ENCODE measurements at regions not wholly inside any gene's neighbourhood (a gene's known extent, or its start where the extent isn't known, plus 50 kb on each side); places are given as distances from the start of the nearest gene placed in this dataset.

DNA sequence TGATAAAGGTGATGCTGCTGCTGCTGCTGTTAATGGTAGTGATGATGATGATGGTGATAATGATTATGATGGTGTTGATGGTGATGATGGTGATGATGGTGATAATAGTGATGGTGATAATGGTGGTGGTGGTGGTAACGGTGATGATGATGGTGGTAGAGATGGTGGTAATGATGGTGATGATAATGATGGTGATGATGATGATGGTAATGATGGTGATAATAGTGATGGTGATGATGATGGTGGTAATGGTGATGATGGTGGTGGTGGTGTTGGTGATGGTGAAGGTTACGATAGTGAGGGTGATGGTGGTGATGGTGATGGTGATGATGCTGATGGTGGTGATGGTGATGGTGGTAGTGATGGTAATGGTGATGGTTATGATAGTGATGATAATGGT is 132.3 kb downstream of the TFAP2C start:
- TF ChIP-seq POLR2A (IDR thresholded peaks at IDR 0.05) (no peak), POLR2AphosphoS5 (IDR thresholded peaks at IDR 0.05; ENCODE audit: insufficient read depth in 1 of 2, low read depth in 1 of 2) (no peak)
- TF ChIP-seq, protein P1, sequence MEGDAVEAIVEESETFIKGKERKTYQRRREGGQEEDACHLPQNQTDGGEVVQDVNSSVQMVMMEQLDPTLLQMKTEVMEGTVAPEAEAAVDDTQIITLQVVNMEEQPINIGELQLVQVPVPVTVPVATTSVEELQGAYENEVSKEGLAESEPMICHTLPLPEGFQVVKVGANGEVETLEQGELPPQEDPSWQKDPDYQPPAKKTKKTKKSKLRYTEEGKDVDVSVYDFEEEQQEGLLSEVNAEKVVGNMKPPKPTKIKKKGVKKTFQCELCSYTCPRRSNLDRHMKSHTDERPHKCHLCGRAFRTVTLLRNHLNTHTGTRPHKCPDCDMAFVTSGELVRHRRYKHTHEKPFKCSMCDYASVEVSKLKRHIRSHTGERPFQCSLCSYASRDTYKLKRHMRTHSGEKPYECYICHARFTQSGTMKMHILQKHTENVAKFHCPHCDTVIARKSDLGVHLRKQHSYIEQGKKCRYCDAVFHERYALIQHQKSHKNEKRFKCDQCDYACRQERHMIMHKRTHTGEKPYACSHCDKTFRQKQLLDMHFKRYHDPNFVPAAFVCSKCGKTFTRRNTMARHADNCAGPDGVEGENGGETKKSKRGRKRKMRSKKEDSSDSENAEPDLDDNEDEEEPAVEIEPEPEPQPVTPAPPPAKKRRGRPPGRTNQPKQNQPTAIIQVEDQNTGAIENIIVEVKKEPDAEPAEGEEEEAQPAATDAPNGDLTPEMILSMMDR (IDR thresholded peaks at IDR 0.05): no peak

All from vagina (tissue), 2 donors.